ENCODE measurements at regions not wholly inside any gene's neighbourhood (a gene's known extent, or its start where the extent isn't known, plus 50 kb on each side); places are given as distances from the start of the nearest gene placed in this dataset.

- Mint-ChIP-seq H3K36me3 (no peaks in the 10 kb centered on the region), H3K4me1 (no peaks in the 10 kb centered on the region), H3K9me3 (peaks cover 5% of the 10 kb centered on the region), H3K27ac (no peak overlapping the region), H3K4me3 (no peak overlapping the region), H3K27me3 (peaks cover 2% of the 10 kb centered on the region)
Measured at GRCh38 chr7:23956772-23957576, 247.0 kb downstream of the STK31 start.

GRCh38 chr7:23959821-23960220 is 249.8 kb downstream of the STK31 start:
- Mint-ChIP-seq H3K4me3 (no peak overlapping the region), H3K4me1 (no peaks in the 10 kb centered on the region), H3K27ac (no peak overlapping the region), H3K36me3 (no peaks in the 10 kb centered on the region), H3K9me3 (peaks cover 5% of the 10 kb centered on the region), H3K27me3 (peaks cover 5% of the 10 kb centered on the region)

GRCh38 chr7:23960361-23960760 is 250.3 kb downstream of the STK31 start:
- Mint-ChIP-seq H3K36me3 (no peaks in the 10 kb centered on the region), H3K27ac (no peak overlapping the region), H3K4me1 (no peaks in the 10 kb centered on the region), H3K9me3 (peaks cover 4% of the 10 kb centered on the region), H3K4me3 (no peak overlapping the region), H3K27me3 (peaks cover 5% of the 10 kb centered on the region)

GRCh38 chr7:23963461-23964165 is 253.6 kb downstream of the STK31 start:
- Mint-ChIP-seq H3K4me1 (no peaks in the 10 kb centered on the region), H3K27ac (no peak overlapping the region), H3K36me3 (no peaks in the 10 kb centered on the region), H3K9me3 (no peaks in the 10 kb centered on the region), H3K27me3 (peaks cover 6% of the 10 kb centered on the region), H3K4me3 (no peak overlapping the region)

GRCh38 chr7:23964715-23965114 is 254.7 kb downstream of the STK31 start:
- Mint-ChIP-seq H3K27me3 (peaks cover 6% of the 10 kb centered on the region), H3K9me3 (no peaks in the 10 kb centered on the region), H3K4me1 (no peaks in the 10 kb centered on the region)

GRCh38 chr7:23965296-23965695 is 255.3 kb downstream of the STK31 start:
- Mint-ChIP-seq H3K4me1 (no peaks in the 10 kb centered on the region), H3K9me3 (no peaks in the 10 kb centered on the region)

More at GRCh38 chr7:23964715-23965114, 254.7 kb downstream of the STK31 start:
- H3K4me3 Mint-ChIP-seq = no peak overlapping the region
- H3K27ac Mint-ChIP-seq = no peak overlapping the region
- no peaks in the 10 kb centered on the region for H3K36me3 Mint-ChIP-seq

GRCh38 chr7:23966941-23967340 is 256.9 kb downstream of the STK31 start:
- Mint-ChIP-seq H3K27me3 (peaks cover 5% of the 10 kb centered on the region), H3K9me3 (no peaks in the 10 kb centered on the region), H3K36me3 (no peaks in the 10 kb centered on the region), H3K4me1 (no peaks in the 10 kb centered on the region), H3K27ac (no peak overlapping the region), H3K4me3 (no peak overlapping the region)

More at GRCh38 chr7:23965296-23965695, 255.3 kb downstream of the STK31 start:
- H3K36me3 Mint-ChIP-seq = no peaks in the 10 kb centered on the region
- H3K4me3 Mint-ChIP-seq = no peak overlapping the region
- H3K27me3 Mint-ChIP-seq = peaks cover 6% of the 10 kb centered on the region
- H3K27ac Mint-ChIP-seq = no peak overlapping the region

GRCh38 chr7:23967949-23968599 is 258.1 kb downstream of the STK31 start:
- no peaks in the 10 kb centered on the region for H3K9me3 Mint-ChIP-seq
- H3K4me1 Mint-ChIP-seq = no peaks in the 10 kb centered on the region
- peaks cover 5% of the 10 kb centered on the region for H3K27me3 Mint-ChIP-seq
- no peak overlapping the region for H3K27ac Mint-ChIP-seq
- H3K4me3 Mint-ChIP-seq = no peak overlapping the region
- H3K36me3 Mint-ChIP-seq = no peaks in the 10 kb centered on the region

GRCh38 chr7:23968791-23969190 is 258.8 kb downstream of the STK31 start:
- Mint-ChIP-seq H3K27me3 (peaks cover 3% of the 10 kb centered on the region), H3K36me3 (no peaks in the 10 kb centered on the region), H3K4me3 (no peak overlapping the region), H3K27ac (no peak overlapping the region), H3K4me1 (no peaks in the 10 kb centered on the region), H3K9me3 (no peaks in the 10 kb centered on the region)

GRCh38 chr7:23969443-23969842 is 259.4 kb downstream of the STK31 start:
- Mint-ChIP-seq H3K27ac (no peak overlapping the region), H3K9me3 (no peaks in the 10 kb centered on the region), H3K36me3 (no peaks in the 10 kb centered on the region), H3K4me1 (no peaks in the 10 kb centered on the region), H3K27me3 (peaks cover 5% of the 10 kb centered on the region), H3K4me3 (no peak overlapping the region)

- no peaks in the 10 kb centered on the region for H3K36me3 Mint-ChIP-seq
- no peaks in the 10 kb centered on the region for H3K9me3 Mint-ChIP-seq
- H3K27ac Mint-ChIP-seq = no peak overlapping the region
- peaks cover 5% of the 10 kb centered on the region for H3K27me3 Mint-ChIP-seq
- no peaks in the 10 kb centered on the region for H3K4me1 Mint-ChIP-seq
- no peak overlapping the region for H3K4me3 Mint-ChIP-seq
Measured at GRCh38 chr7:23970193-23970592, 260.2 kb downstream of the STK31 start.

- H3K27me3 Mint-ChIP-seq = peaks cover 7% of the 10 kb centered on the region
- H3K4me3 Mint-ChIP-seq = no peak overlapping the region
- H3K27ac Mint-ChIP-seq = no peak overlapping the region
- no peaks in the 10 kb centered on the region for H3K36me3 Mint-ChIP-seq
- H3K4me1 Mint-ChIP-seq = no peaks in the 10 kb centered on the region
- H3K9me3 Mint-ChIP-seq = no peaks in the 10 kb centered on the region
Measured at GRCh38 chr7:23971031-23971430, 261.0 kb downstream of the STK31 start.

- H3K9me3 Mint-ChIP-seq = no peaks in the 10 kb centered on the region
- H3K4me1 Mint-ChIP-seq = no peaks in the 10 kb centered on the region
- no peak overlapping the region for H3K27ac Mint-ChIP-seq
- no peaks in the 10 kb centered on the region for H3K36me3 Mint-ChIP-seq
- no peak overlapping the region for H3K4me3 Mint-ChIP-seq
- peaks cover 10% of the 10 kb centered on the region for H3K27me3 Mint-ChIP-seq
Measured at GRCh38 chr7:23972057-23972456, 262.0 kb downstream of the STK31 start.

GRCh38 chr7:23973264-23973663 is 263.2 kb downstream of the STK31 start:
- Mint-ChIP-seq H3K27ac (no peak overlapping the region), H3K36me3 (no peaks in the 10 kb centered on the region), H3K27me3 (peaks cover 10% of the 10 kb centered on the region), H3K4me1 (no peaks in the 10 kb centered on the region), H3K4me3 (no peak overlapping the region), H3K9me3 (no peaks in the 10 kb centered on the region)

- H3K4me1 Mint-ChIP-seq = no peaks in the 10 kb centered on the region
- no peak overlapping the region for H3K4me3 Mint-ChIP-seq
- H3K36me3 Mint-ChIP-seq = peaks cover 2% of the 10 kb centered on the region
- no peak overlapping the region for H3K27ac Mint-ChIP-seq
- peaks cover 10% of the 10 kb centered on the region for H3K9me3 Mint-ChIP-seq
- peaks cover 21% of the 10 kb centered on the region for H3K27me3 Mint-ChIP-seq
Measured at GRCh38 chr7:23980081-23980480, 270.1 kb downstream of the STK31 start.

- no peak overlapping the region for H3K27ac Mint-ChIP-seq
- H3K4me3 Mint-ChIP-seq = no peak overlapping the region
- H3K27me3 Mint-ChIP-seq = peaks cover 20% of the 10 kb centered on the region
- no peaks in the 10 kb centered on the region for H3K4me1 Mint-ChIP-seq
- peaks cover 2% of the 10 kb centered on the region for H3K36me3 Mint-ChIP-seq
- peaks cover 10% of the 10 kb centered on the region for H3K9me3 Mint-ChIP-seq
Measured at GRCh38 chr7:23981314-23981713, 271.3 kb downstream of the STK31 start.
